ENCODE measurements at regions not wholly inside any gene's neighbourhood (a gene's known extent, or its start where the extent isn't known, plus 50 kb on each side); places are given as distances from the start of the nearest gene placed in this dataset.

DNA sequence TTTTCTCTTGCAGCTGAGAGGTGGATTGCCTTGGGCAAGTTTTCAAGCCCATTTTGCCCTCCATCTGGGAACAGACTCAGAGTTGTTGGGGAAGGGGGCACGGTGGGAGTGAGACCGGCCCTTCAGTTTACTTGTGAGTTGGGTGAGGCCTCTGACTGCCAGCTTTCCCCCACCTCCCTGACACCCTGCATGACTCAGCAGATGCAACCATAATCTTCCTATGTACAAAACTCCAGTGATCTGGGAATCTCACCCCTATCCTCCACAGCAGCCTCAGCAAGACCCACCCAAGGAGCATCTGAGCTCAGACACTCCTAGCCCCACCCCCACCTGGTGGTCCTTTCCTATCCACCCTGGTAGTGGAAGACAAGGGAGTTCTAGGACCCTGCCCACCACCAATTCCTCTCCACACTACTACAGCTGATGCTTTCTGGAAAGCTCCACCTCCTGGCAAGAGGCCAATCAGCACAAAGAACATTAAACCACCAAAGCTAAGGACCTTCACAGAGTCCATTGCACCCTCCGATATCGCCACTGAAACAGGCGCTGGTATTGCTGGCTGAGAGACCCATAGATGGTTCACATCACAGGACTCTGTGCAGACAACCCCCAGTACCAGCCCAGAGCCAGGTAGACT is 99.4 kb upstream of the STK26 start:
- Mint-ChIP-seq H3K4me1 (ENCODE audit: low read depth) (no peaks in the 10 kb centered on the region), H3K9me3 (ENCODE audit: low read depth) (peaks cover 6% of the 10 kb centered on the region), H3K4me3 (ENCODE audit: unreplicated experiment) (no peak overlapping the region), H3K27ac (ENCODE audit: unreplicated experiment) (no peak overlapping the region), H3K36me3 (ENCODE audit: low read depth) (peaks cover 1% of the 10 kb centered on the region), H3K27me3 (ENCODE audit: low read depth) (peaks cover 26% of the 10 kb centered on the region)
- DNase-seq (ENCODE audit: low spot score) = no peak
- TF ChIP-seq CTCF (IDR thresholded peaks at IDR 0.05) = no peak

GRCh38 chrX:131938749-131939148 is 84.4 kb upstream of the STK26 start:
- no peaks in the 10 kb centered on the region for H3K4me1 Mint-ChIP-seq (ENCODE audit: low read depth)
- no peaks in the 10 kb centered on the region for H3K9me3 Mint-ChIP-seq (ENCODE audit: low read depth)
- no peak overlapping the region for H3K4me3 Mint-ChIP-seq (ENCODE audit: unreplicated experiment)
- H3K27ac Mint-ChIP-seq (ENCODE audit: unreplicated experiment) = no peak overlapping the region
- TF ChIP-seq CTCF (IDR thresholded peaks at IDR 0.05) = no peak
- peaks cover 7% of the 10 kb centered on the region for H3K27me3 Mint-ChIP-seq (ENCODE audit: low read depth)
- H3K36me3 Mint-ChIP-seq (ENCODE audit: low read depth) = no peaks in the 10 kb centered on the region
- no peak for DNase-seq (ENCODE audit: low spot score)

- TF ChIP-seq CTCF (IDR thresholded peaks at IDR 0.05) = no peak
- Mint-ChIP-seq H3K27ac (ENCODE audit: unreplicated experiment) (no peak overlapping the region), H3K9me3 (ENCODE audit: low read depth) (no peaks in the 10 kb centered on the region), H3K4me1 (ENCODE audit: low read depth) (peaks cover 6% of the 10 kb centered on the region), H3K36me3 (ENCODE audit: low read depth) (no peaks in the 10 kb centered on the region), H3K27me3 (ENCODE audit: low read depth) (peaks cover 4% of the 10 kb centered on the region), H3K4me3 (ENCODE audit: unreplicated experiment) (no peak overlapping the region)
- DNase-seq (ENCODE audit: low spot score) = no peak
These were observed 81.1 kb upstream of the STK26 start for GRCh38 chrX:131942034-131942433.

GRCh38 chrX:131944936-131945902 is 77.9 kb upstream of the STK26 start:
- no peak for DNase-seq (ENCODE audit: low spot score)
- no peak overlapping the region for H3K4me3 Mint-ChIP-seq (ENCODE audit: unreplicated experiment)
- H3K4me1 Mint-ChIP-seq (ENCODE audit: low read depth) = peaks cover 6% of the 10 kb centered on the region
- H3K36me3 Mint-ChIP-seq (ENCODE audit: low read depth) = no peaks in the 10 kb centered on the region
- no peak for TF ChIP-seq CTCF (IDR thresholded peaks at IDR 0.05)
- H3K27me3 Mint-ChIP-seq (ENCODE audit: low read depth) = peaks cover 4% of the 10 kb centered on the region
- H3K27ac Mint-ChIP-seq (ENCODE audit: unreplicated experiment) = no peak overlapping the region
- peaks cover 2% of the 10 kb centered on the region for H3K9me3 Mint-ChIP-seq (ENCODE audit: low read depth)

DNA sequence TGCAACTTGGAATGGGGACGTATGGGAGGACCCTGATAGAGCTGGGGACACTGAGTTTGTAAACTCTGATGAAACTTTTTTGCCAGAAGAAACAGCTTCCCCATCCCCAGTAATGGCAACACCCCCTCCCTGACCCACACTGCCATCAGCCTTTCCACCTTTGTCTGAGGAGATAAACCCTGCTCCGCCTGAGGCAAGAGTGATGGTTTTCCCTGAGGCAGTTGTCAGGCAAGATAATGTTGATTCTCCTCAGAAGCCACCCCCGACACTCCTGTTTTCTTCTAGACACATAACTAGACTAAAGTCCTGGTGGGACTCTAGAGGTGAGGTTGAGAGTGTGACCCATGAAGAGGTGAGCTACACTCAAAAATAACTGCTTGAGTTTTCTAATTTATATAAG is 71.9 kb upstream of the STK26 start:
- Mint-ChIP-seq H3K9me3 (ENCODE audit: low read depth) (peaks cover 7% of the 10 kb centered on the region), H3K27me3 (ENCODE audit: low read depth) (peaks cover 15% of the 10 kb centered on the region), H3K27ac (ENCODE audit: unreplicated experiment) (no peak overlapping the region), H3K4me3 (ENCODE audit: unreplicated experiment) (no peak overlapping the region), H3K36me3 (ENCODE audit: low read depth) (no peaks in the 10 kb centered on the region), H3K4me1 (ENCODE audit: low read depth) (no peaks in the 10 kb centered on the region)
- no peak for DNase-seq (ENCODE audit: low spot score)
- no peak for TF ChIP-seq CTCF (IDR thresholded peaks at IDR 0.05)

Measured in chondrocyte (in vitro differentiated cells).